IMR-90 (cell line): ENCODE measurements at regions not wholly inside any gene's neighbourhood (a gene's known extent, or its start where the extent isn't known, plus 50 kb on each side); places are given as distances from the start of the nearest gene placed in this dataset.
"Not testable (repeated sequence)": the region's sequence is repeated elsewhere in the genome, so short reads cannot be mapped to it uniquely, and the experiment has no call there.

ENCODE experiments used
- ATAC-seq: fragments of 200-7000 bp; cut with Tn5 transposase; 2 replicates; pipeline ENCODE4 v1.9.1; 2020; ENCODE audit warnings: low read depth, mild to moderate bottlenecking, moderate library complexity
- BruUV-seq: library from RNA; stranded (reverse); fragments of 400-500 nt; replicated peaks from 2 replicates; lab custom pipeline; 2021; lab: Mats Ljungman, UMichigan
- CTCF ChIA-PET: fragments of 300-600 bp; formaldehyde crosslinking; extraction: SDS; loops from one replicate; lab custom pipeline; 2021; ENCODE audit warnings: antibody characterized with exemption; lab: Yijun Ruan, JAX
- POLR2A ChIA-PET: fragments of 300-600 bp; sonication (Branson Sonifier 250); formaldehyde crosslinking; loops from one replicate; lab custom pipeline; 2022; ENCODE audit warnings: antibody characterized with exemption; ENCODE audit not compliant: unreplicated experiment; lab: Charles Lee
- DNase-seq: peaks from one replicate; pipeline ENCODE4 v3.0.0; 2013
- H2AFZ ChIP-seq: replicated peaks from 2 replicates; pipeline ENCODE3; 2013; ENCODE audit warnings: low read length, mild to moderate bottlenecking; ENCODE audit not compliant: poor library complexity
- H2AK5ac ChIP-seq: 2 replicates; pipeline ENCODE4 v1.6.1; 2013; ENCODE audit warnings: low read depth, low read length, inconsistent platforms
- H2AK9ac ChIP-seq: replicated peaks from 2 replicates; pipeline ENCODE3; 2013; ENCODE audit warnings: mild to moderate bottlenecking, low read depth, low read length, moderate library complexity; ENCODE audit not compliant: poor library complexity
- H2BK120ac ChIP-seq: 2 replicates; pipeline ENCODE4 v1.6.1; 2013; ENCODE audit warnings: low read depth, low read length, inconsistent platforms
- H2BK15ac ChIP-seq: 3 replicates; pipeline ENCODE4 v1.6.1; 2013; ENCODE audit warnings: low read depth, low read length, inconsistent platforms
- H2BK20ac ChIP-seq: 2 replicates; pipeline ENCODE4 v1.6.1; 2013; ENCODE audit warnings: low read depth, mild to moderate bottlenecking, inconsistent platforms, low read length, moderate library complexity
- H2BK5ac ChIP-seq: 2 replicates; pipeline ENCODE4 v1.6.1; 2013; ENCODE audit warnings: mild to moderate bottlenecking, low read depth, low read length, inconsistent platforms; ENCODE audit not compliant: poor library complexity, severe bottlenecking
- H3K14ac ChIP-seq: replicated peaks from 2 replicates; pipeline ENCODE4 v1.6.1; 2013; ENCODE audit warnings: low read depth, low read length, inconsistent platforms
- H3K18ac ChIP-seq: 2 replicates; pipeline ENCODE4 v1.6.1; 2013; ENCODE audit warnings: low read depth, low read length, control low read depth
- H3K23ac ChIP-seq: 2 replicates; pipeline ENCODE4 v1.6.1; 2013; ENCODE audit warnings: low read depth, low read length, inconsistent platforms
- H3K27ac ChIP-seq: 2 replicates; pipeline ENCODE4 v1.5.1; 2013; ENCODE audit warnings: mild to moderate bottlenecking, control low read depth, low read length; ENCODE audit not compliant: insufficient read depth
- H3K27me3 ChIP-seq: 2 replicates; pipeline ENCODE4 v1.6.1; 2013; ENCODE audit warnings: low read length; ENCODE audit not compliant: control insufficient read depth, insufficient read depth
- H3K36me3 ChIP-seq: 2 replicates; pipeline ENCODE4 v1.6.1; 2013; ENCODE audit warnings: low read length, mixed read lengths; ENCODE audit not compliant: control insufficient read depth, insufficient read depth
- H3K4ac ChIP-seq: 2 replicates; pipeline ENCODE4 v1.6.1; 2013; ENCODE audit warnings: low read depth, low read length, inconsistent platforms
- H3K4me1 ChIP-seq: 2 replicates; pipeline ENCODE4 v1.6.1; 2013; ENCODE audit warnings: low read length, mixed read lengths; ENCODE audit not compliant: control insufficient read depth, insufficient read depth
- H3K4me2 ChIP-seq: 2 replicates; pipeline ENCODE4 v1.6.1; 2013; ENCODE audit warnings: low read depth, mild to moderate bottlenecking, control low read depth, low read length, moderate library complexity
- H3K4me3 ChIP-seq: 2 replicates; pipeline ENCODE4 v1.5.1; 2013; ENCODE audit warnings: low read depth, mild to moderate bottlenecking, control low read depth, low read length, moderate library complexity; ENCODE audit not compliant: insufficient read depth
- H3K56ac ChIP-seq: 2 replicates; pipeline ENCODE4 v1.6.1; 2013; ENCODE audit warnings: low read length, inconsistent platforms; ENCODE audit not compliant: insufficient read depth; ENCODE audit errors: extremely low read depth
- H3K79me1 ChIP-seq, 2 experiments: 2 replicates each; pipeline ENCODE4 v1.6.1; 2013; ENCODE audit warnings: low read length in 2 of 2, inconsistent platforms in 1 of 2, low read depth in 1 of 2
- H3K9ac ChIP-seq: 2 replicates; pipeline ENCODE4 v1.6.1; 2013; ENCODE audit warnings: low read depth, low read length, control low read depth
- H3K9me1 ChIP-seq: 2 replicates; pipeline ENCODE4 v1.6.1; 2013; ENCODE audit warnings: low read length, inconsistent platforms; ENCODE audit not compliant: insufficient read depth
- H3K9me3 ChIP-seq: 2 replicates; pipeline ENCODE4 v1.6.1; 2013; ENCODE audit warnings: low read length; ENCODE audit not compliant: control insufficient read depth, insufficient read depth
- H4K20me1 ChIP-seq: 2 replicates; pipeline ENCODE4 v1.6.1; 2013; ENCODE audit warnings: low read length, inconsistent platforms; ENCODE audit not compliant: insufficient read depth
- H4K5ac ChIP-seq: 2 replicates; pipeline ENCODE4 v1.6.1; 2013; ENCODE audit warnings: mild to moderate bottlenecking, low read depth, low read length, control low read depth
- H4K8ac ChIP-seq, 2 experiments: 2 replicates each; pipeline ENCODE4 v1.6.1; 2013; ENCODE audit warnings: low read depth in 2 of 2, low read length in 2 of 2, control low read depth in 1 of 2, inconsistent platforms in 1 of 2
- H4K91ac ChIP-seq: 2 replicates; pipeline ENCODE4 v1.6.1; 2013; ENCODE audit warnings: low read depth, low read length, inconsistent platforms; ENCODE audit not compliant: insufficient read depth
- WGBS, 2 experiments: methylation state at CpG; one replicate each; pipeline versions ENCODE4 v1.1.5 to v1.1.7; 2013; ENCODE audit warnings: missing lambda C conversion rate in 2 of 2; ENCODE audit not compliant: insufficient read length in 1 of 2; ENCODE audit errors: extremely low coverage in 2 of 2; 5-methylcytosine and 5-hydroxymethylcytosine counted together
- dilution Hi-C: fragments of 300-500 bp; cut with HindIII; formaldehyde crosslinking; loops from one replicate; pipeline ENCODE4 v1.14.3; 2018; ENCODE audit warnings: low sequenced_read_pairs; ENCODE audit not compliant: unreplicated experiment
- in situ Hi-C: fragments of 300-500 bp; cut with MboI; formaldehyde crosslinking; loops from 3 replicates; pipeline ENCODE4 v1.14.3; 2019; ENCODE audit warnings: low sequenced_read_pairs, inconsistent platforms, mixed read lengths
- intact Hi-C: fragments of 100-400 bp; cut with micrococcal nuclease; formaldehyde crosslinking; loops from 2 replicates; pipeline ENCODE4 v1.10.0; 2022

GRCh38 chr12:37441371-37441770 is 875.2 kb upstream of the ALG10B start:
- DNase-seq, H3K79me1 ChIP-seq, H2AK9ac ChIP-seq, H2BK20ac ChIP-seq, H4K5ac ChIP-seq, H2AFZ ChIP-seq, H2AK5ac ChIP-seq, ATAC-seq, H2BK5ac ChIP-seq, intact Hi-C loops, H3K27me3 ChIP-seq, H3K18ac ChIP-seq, CTCF ChIA-PET, H3K36me3 ChIP-seq, H3K4ac ChIP-seq, H3K27ac ChIP-seq, H3K9ac ChIP-seq, H3K9me3 ChIP-seq, H3K9me1 ChIP-seq, H3K4me2 ChIP-seq, H4K20me1 ChIP-seq, dilution Hi-C loops, POLR2A ChIA-PET, in situ Hi-C loops, H3K14ac ChIP-seq, H4K8ac ChIP-seq, H2BK15ac ChIP-seq, H3K4me1 ChIP-seq, H3K4me3 ChIP-seq, H4K91ac ChIP-seq, BruUV-seq, H3K56ac ChIP-seq, H3K23ac ChIP-seq, H2BK120ac ChIP-seq: not testable (repeated sequence)
- WGBS, 2 experiments = no CpG with 5 or more reads among the region's 1 CpG

- H3K4me2 ChIP-seq, H3K9me1 ChIP-seq, H4K8ac ChIP-seq, H3K27me3 ChIP-seq, H2AK9ac ChIP-seq, POLR2A ChIA-PET, H2AFZ ChIP-seq, H2BK5ac ChIP-seq, H3K4me3 ChIP-seq, dilution Hi-C loops, H3K14ac ChIP-seq, DNase-seq, H3K79me1 ChIP-seq, H3K9ac ChIP-seq, BruUV-seq, in situ Hi-C loops, H3K36me3 ChIP-seq, H2BK120ac ChIP-seq, H2BK20ac ChIP-seq, intact Hi-C loops, H3K18ac ChIP-seq, H3K56ac ChIP-seq, H2AK5ac ChIP-seq, H3K4me1 ChIP-seq, H4K20me1 ChIP-seq, CTCF ChIA-PET, ATAC-seq, H4K5ac ChIP-seq, H3K23ac ChIP-seq, H2BK15ac ChIP-seq, H4K91ac ChIP-seq, H3K4ac ChIP-seq, H3K9me3 ChIP-seq, H3K27ac ChIP-seq: not testable (repeated sequence)
- WGBS, 2 experiments = no CpG with 5 or more reads among the region's 3 CpGs
Observed at GRCh38 chr12:37455646-37456045, 860.9 kb upstream of the ALG10B start.
